PFSK-1 (cell line): ENCODE measurements at regions not wholly inside any gene's neighbourhood (a gene's known extent, or its start where the extent isn't known, plus 50 kb on each side); places are given as distances from the start of the nearest gene placed in this dataset.

Experiments used
- FOXP2 ChIP-seq: optimal IDR thresholded peaks from 2 replicates; pipeline ENCODE3; 2011; ENCODE audit warnings: borderline replicate concordance, control low read depth, inconsistent platforms; ENCODE audit not compliant: insufficient read depth; ENCODE audit errors: extremely low read length, extremely low read depth
- POLR2AphosphoS5 ChIP-seq: IDR thresholded peaks from 2 replicates; pipeline ENCODE4 v1.6.1; 2012; ENCODE audit warnings: low read depth, mild to moderate bottlenecking, control low read depth, low read length, moderate library complexity
- SIN3A ChIP-seq: IDR thresholded peaks from 2 replicates; pipeline ENCODE4 v1.6.1; 2012; ENCODE audit warnings: mild to moderate bottlenecking, low read length, moderate library complexity, borderline replicate concordance; ENCODE audit not compliant: insufficient read depth
- TAF1 ChIP-seq: IDR thresholded peaks from 2 replicates; pipeline ENCODE4 v1.6.1; 2012; ENCODE audit warnings: low read length, control low read depth, borderline replicate concordance; ENCODE audit not compliant: insufficient read depth
- TF ChIP-seq, protein P1 (sequence below), 2 experiments: IDR thresholded peaks; 2 replicates each; pipeline versions ENCODE4 v1.6.1 to v1.8.0; 2011 to 2012; ENCODE audit warnings: low read depth in 2 of 2, low read length in 2 of 2, control low read depth in 1 of 2, inconsistent platforms in 1 of 2, mild to moderate bottlenecking in 1 of 2, moderate library complexity in 1 of 2; ENCODE audit not compliant: insufficient read depth in 1 of 2

DNA sequence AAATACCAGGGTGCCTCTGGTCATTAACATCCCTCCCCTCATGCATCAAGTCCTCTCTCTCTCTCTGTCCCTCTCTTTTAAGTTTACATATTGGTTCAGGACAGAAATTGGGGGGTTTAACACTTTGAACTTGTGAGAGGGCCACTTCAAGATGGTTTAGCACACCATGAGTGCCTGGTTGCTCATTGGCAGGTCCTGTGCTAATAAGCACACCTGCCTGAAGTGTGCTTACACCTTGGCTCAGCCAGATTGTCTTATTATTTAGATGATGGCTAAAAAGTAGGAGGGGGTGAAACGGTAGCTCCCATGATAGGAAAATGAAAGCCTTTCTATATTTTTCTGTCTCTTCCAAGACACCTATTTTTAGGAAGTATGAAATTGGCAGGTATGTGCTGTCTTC, 205.8 kb downstream of the ARL6IP6 start:
- TF ChIP-seq SIN3A: no peak

DNA sequence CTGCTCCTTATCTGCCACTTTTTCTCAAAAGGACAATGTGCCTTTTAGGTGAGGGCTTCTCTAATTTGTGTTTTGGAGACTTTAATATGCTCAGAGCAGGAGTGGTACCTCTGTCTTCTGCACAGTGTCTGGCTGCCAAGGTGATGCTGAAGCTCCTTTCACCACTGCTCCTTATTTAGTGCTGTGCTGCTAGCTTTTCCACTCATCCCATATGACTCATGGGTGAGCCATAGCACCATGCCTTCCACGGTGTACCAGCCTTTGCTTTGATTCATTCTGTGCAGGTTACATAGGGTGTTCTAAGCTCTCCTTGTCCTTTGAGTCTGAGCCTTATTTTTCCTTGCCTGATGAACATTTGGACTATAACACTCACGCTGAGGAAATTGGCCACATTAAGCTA, 202.4 kb downstream of the ARL6IP6 start:
- TF ChIP-seq TAF1 (no peak), POLR2AphosphoS5 (no peak), FOXP2 (no peak), SIN3A (no peak)
- TF ChIP-seq, protein P1, sequence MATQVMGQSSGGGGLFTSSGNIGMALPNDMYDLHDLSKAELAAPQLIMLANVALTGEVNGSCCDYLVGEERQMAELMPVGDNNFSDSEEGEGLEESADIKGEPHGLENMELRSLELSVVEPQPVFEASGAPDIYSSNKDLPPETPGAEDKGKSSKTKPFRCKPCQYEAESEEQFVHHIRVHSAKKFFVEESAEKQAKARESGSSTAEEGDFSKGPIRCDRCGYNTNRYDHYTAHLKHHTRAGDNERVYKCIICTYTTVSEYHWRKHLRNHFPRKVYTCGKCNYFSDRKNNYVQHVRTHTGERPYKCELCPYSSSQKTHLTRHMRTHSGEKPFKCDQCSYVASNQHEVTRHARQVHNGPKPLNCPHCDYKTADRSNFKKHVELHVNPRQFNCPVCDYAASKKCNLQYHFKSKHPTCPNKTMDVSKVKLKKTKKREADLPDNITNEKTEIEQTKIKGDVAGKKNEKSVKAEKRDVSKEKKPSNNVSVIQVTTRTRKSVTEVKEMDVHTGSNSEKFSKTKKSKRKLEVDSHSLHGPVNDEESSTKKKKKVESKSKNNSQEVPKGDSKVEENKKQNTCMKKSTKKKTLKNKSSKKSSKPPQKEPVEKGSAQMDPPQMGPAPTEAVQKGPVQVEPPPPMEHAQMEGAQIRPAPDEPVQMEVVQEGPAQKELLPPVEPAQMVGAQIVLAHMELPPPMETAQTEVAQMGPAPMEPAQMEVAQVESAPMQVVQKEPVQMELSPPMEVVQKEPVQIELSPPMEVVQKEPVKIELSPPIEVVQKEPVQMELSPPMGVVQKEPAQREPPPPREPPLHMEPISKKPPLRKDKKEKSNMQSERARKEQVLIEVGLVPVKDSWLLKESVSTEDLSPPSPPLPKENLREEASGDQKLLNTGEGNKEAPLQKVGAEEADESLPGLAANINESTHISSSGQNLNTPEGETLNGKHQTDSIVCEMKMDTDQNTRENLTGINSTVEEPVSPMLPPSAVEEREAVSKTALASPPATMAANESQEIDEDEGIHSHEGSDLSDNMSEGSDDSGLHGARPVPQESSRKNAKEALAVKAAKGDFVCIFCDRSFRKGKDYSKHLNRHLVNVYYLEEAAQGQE (IDR thresholded peaks at IDR 0.05; ENCODE audit: insufficient read depth in 1 of 2, low read depth in 2 of 2, low read length in 2 of 2): no peak

DNA sequence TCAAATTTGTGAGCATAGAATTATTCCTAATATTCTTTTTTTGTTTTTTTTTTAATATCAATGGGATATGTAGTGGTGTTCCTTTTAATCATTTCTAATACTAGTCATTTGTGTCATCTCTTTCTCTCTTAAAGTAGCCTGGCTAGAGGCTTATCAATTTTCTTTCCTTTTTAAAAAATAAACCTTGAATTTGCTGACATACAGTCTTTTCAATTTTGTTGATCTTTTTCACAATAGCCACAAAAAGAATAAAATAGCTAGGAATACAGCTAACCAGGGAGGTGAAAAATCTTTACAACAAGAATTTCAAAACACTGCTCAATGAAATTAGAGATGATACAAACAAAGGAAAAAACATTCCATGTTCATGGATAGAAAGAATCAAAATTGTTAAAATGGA, 192.6 kb downstream of the ARL6IP6 start:
- TF ChIP-seq, protein P1 (IDR thresholded peaks at IDR 0.05; ENCODE audit: insufficient read depth in 1 of 2, low read depth in 2 of 2, low read length in 2 of 2): no peak
- TF ChIP-seq FOXP2 (no peak), POLR2AphosphoS5 (no peak), TAF1 (no peak), SIN3A (no peak)

DNA sequence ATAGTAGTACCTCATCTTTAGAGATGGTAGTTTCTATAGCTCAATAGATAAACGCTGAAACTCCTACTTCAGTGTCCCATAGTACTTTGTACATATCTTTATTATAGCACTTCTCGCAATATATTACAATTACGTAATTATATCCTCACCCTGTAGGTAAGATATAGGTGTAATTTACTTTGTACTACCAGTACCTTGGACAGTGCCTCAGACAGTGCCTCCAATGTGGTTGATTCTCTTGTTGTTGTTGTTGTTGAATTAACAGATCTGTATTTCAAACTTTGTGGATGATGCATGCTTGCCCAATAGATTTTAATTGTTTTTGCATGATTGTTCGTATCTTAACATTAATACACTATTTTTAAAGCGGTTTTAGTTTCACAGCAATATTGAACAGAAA, 188.6 kb downstream of the ARL6IP6 start:
- no peak for TF ChIP-seq FOXP2
- TF ChIP-seq, protein P1 (IDR thresholded peaks at IDR 0.05; ENCODE audit: insufficient read depth in 1 of 2, low read depth in 2 of 2, low read length in 2 of 2): peak; percentile 49 to 85; a peak in 3 of 4 replicates

DNA sequence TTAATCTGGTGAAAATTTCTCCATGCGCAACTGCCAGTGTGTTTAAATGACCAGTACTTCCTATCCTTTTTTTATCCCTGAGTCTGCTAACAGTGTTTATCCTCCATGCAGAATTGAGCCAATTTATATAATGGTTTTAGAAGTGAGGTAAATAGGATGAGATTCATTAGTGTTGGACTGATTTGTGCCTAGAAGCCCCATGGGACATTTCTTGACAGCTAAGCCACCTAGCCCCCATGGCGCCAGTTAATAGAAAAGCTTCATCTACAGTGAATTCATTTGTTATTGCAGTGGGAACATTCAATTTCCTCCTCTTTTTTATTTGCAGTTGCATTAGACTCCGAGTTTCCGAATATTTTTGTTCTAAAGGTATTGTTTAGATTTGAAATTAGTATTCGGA, 175.6 kb downstream of the ARL6IP6 start:
- TF ChIP-seq, protein P1 (IDR thresholded peaks at IDR 0.05; ENCODE audit: insufficient read depth in 1 of 2, low read depth in 2 of 2, low read length in 2 of 2): no peak
- TF ChIP-seq FOXP2 (no peak), SIN3A (no peak), TAF1 (no peak), POLR2AphosphoS5 (no peak)

DNA sequence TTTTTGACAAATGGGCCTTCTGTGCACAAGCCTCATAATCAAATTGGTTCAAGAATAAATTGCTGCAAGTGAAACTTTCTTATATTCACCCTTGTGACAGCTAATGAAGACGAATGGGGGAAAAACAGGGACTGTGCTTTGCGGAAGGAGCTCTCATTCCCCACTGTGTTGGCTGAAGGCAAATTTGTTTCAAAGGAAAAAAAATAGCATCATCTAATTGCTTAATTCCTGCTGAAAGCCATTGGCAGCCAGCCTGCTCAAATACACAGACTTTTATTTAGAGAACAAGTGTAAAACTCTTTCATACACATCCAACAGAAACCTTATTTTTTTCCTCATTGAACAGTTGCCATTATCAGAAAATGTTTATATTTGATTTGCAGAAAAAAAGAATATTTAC, 172.3 kb downstream of the ARL6IP6 start:
- TF ChIP-seq FOXP2 (no peak), SIN3A (no peak), POLR2AphosphoS5 (no peak), TAF1 (no peak)
- TF ChIP-seq, protein P1 (IDR thresholded peaks at IDR 0.05; ENCODE audit: insufficient read depth in 1 of 2, low read depth in 2 of 2, low read length in 2 of 2): no peak
